SK-N-DZ (cell line): ENCODE measurements at regions not wholly inside any gene's neighbourhood (a gene's known extent, or its start where the extent isn't known, plus 50 kb on each side); places are given as distances from the start of the nearest gene placed in this dataset.

Source experiments
- DNase-seq: peaks from one replicate; pipeline ENCODE4 v3.0.0-alpha.2; 2015; ENCODE audit warnings: low spot score

DNA sequence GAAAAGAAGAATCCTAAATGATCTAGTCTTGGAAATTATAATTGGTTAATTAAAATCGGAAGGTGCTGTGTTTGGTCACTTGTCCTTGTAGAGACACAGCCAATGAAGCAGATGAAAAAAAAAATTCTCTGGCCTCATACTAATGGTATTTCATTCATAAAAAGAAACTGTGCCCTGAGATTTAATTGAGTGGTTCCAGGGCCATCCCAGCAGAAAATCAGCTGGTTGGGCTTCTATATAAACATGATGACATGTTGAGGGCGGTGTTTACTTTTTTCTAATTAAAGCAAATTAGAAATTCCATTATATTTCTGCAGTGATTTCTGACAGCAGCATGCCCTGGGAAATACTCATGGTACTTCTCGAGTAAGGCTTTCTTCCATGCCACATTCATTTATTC lies 191.9 kb upstream of the KCNJ16 start:
- DNase-seq = no peak

DNA sequence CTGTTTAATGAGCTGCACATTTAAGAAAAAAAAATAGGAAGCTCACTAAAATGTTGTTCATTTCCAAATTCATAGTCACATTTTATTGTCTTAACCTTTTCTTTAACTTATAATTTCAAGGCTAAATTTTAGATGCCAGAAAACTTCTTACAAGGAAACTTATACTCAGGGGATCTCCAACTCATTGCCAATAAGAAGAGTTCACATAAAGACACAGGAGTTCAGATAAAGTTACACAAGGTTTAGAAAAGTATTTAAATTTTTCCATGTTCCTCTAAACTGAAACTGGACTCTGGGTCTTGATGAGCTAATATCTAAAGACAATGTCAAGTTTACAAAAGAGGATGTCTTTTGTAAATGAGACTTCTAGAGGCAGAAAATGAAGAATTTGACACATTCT lies 190.7 kb upstream of the KCNJ16 start:
- no peak for DNase-seq

DNA sequence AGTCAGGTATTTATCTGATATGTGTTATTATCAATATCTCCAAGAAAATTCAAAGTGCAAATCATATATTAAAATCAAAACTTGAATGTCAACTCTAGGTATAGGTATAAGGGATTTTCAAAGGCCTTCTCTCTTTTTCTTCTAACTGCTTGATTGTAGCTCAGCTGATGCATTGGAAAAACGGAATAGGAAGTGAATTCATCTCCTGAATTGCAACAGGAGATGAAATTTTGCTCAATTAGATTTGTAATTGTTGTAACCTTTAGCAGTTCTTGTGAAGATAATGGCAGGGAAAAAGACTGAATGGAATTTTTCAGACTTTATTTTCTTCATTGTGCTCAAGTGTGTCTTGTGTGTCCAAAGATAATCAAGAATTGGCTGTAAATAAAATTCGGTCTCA lies 190.2 kb upstream of the KCNJ16 start:
- DNase-seq = no peak

DNA sequence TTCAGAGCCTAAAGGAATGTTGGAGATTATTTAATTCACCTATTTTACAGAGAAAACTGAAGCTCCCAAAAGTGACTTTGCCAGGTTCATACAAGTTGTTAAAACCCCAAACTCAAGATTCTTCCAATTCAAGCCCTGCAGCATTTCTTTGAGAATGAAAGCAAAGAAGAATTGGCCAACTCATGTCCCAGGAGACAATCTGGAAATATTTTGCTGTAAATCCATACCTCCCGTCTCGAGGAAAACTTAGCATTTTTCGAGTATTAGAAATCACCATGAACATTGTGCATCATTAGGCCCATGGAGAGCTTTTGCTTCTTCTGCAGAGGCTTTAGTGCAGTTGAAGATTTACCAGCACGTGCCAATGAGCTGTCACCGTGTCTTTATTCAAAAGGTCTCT lies 176.4 kb upstream of the KCNJ16 start:
- DNase-seq = no peak

DNA sequence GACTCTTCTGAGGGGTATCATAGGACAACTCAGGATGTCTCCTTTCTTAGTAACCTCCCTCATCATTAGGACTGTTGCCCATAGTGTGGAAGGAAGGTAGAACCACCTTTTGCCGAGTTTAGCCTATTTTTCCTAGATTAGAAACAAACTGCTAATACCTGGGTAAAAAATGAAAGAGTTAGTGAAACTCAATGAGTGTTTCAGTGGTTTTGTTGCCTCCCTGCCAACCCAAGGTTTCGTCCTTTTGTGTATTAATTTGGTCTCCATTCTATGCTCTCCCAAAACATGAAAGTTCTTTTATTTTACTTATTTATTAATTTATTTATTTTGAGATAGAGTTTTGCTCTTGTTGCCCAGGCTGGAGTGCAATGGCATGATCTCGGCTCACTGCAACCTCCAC lies 174.9 kb upstream of the KCNJ16 start:
- DNase-seq = no peak

DNA sequence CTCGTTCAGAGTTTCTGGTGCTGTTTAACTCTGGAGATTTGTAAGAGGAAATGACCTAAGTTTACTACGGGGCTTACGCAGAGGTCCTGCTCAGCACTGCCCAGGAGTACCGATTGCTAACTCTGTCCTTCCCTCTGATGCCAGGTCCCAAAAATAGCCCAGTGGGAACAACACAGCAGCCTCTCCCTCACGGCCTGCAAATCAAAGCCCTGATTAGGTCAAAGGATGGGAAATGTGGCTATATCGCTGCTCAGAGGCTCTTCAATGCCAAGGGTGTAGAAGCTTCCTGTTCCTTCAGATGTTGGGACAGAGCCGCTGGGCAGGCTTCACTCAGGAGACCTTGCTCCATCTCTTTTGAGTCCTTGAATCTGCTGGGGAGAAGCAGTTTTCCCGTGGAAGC lies 174.2 kb upstream of the KCNJ16 start:
- no peak for DNase-seq

DNA sequence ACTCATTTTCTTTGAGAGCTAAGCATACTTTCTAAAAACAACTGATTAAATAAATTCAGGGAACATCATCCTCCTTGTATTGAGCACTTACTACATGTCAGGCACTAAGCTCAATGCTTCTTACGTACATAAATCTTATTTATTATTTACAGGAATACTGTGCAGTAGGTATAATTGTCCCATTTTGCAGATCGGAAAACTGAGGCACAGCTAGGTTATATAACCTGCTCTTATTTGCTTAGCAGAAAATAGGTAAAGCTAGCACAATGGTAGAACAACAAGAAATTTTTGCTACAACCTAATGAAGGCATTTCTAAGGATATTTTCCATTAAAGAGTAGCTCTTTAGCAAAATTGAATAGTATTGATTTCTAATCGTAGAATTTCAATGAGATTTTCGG lies 168.7 kb upstream of the KCNJ16 start:
- DNase-seq = no peak

DNA sequence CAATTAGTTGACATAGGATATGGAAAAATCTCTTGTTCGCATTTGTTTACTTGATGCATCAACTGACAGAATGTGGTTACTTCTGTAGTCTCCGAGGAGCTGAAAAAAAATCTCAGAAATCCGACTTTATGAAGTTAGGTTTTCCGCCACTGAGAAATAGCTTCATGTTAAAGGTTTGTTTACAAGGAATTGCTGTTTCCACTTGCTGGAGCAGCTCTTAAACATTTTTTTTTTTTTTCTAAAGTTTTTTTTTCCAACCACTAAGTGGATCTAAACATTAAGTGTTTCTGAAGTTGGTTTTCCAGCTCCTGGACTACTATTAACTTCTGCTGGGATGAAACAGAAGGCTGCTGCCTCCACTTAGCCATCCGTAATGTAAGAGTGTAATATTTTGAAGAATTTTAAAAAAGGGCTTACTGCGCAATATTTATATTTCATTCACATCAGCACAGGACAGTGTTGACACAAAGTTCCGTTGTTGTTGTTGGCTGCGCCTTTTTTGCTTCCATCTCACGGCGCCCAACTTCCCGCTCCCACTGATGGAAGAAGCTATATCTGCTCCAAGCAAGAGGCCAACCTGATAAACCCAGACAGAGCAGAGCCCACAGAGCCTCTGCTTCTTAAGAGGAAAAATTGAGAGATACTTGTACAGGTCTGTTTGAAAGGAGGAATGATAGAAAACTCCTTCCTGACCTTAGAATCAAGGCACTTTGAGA lies 167.7 kb upstream of the KCNJ16 start:
- DNase-seq = no peak

DNA sequence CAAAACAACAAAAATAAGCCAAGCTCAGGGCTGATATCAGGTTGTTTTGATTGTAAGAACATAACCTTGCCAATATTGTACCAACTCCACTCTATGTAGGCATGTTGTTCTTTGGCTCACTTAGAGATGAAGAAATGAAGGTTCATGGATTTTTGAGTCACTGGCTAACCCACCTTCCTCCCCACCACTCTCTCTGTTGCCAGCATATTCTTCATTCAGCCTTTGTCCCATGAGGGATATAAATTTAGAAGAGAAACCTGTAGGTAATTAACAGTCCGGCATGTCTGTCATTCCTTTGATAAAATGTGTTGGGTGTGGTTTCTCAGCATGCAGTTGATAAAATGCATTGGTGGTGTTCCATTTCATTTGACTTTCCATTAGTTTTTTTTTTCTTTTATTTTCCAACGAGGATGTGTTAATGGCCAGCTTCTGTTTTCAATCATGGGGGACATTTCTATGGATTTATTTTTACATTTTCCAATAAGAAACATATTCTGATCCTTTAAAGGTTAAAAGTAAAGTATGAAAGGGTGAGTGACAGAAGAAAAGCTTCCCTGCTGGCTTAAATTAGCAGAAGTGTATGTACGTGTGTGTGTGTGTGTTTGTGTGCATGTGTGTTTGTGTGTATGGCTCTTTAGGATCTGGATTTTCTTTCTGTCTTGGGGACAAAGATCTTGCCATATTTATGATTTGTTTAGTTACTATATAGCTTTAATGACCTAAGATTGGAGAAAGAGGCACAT lies 166.2 kb upstream of the KCNJ16 start:
- no peak for DNase-seq

DNA sequence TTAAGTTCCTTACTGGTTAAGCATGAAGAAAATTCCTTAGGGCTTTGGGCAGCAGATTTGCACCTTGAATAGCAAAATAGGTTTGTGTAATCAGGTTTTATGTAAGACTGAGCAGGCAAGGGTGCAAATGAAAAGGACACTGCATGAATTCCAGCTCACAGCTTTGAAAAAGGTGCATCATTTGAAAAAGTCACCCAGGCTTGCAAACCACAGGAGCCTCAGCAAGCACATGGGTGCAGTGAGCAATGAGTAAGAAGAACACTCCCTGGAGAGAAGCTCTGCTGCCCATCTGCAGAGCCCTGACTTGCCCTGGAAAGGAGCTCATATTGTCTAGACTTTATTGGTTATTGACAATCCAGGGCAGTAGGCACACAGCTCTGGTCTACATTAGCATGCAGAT lies 165.6 kb upstream of the KCNJ16 start:
- no peak for DNase-seq

DNA sequence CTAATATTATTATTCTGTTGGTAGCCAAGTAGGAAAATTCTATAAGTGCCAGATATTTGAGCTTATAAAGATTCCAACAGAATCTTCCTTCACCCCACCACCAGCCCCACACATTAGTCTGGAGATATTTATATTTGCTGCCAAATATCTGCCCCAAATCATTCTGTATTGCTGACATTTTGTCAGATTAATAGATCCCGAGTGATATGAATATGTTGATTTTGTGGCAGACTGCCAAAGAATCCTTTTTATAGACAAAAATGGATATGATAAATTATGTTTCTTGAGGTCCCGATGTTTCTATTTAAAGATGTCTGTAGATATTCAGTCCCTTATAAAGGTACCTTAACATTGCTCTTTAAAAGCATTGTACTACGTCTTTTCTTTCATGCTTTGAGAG lies 162.2 kb upstream of the KCNJ16 start:
- no peak for DNase-seq

DNA sequence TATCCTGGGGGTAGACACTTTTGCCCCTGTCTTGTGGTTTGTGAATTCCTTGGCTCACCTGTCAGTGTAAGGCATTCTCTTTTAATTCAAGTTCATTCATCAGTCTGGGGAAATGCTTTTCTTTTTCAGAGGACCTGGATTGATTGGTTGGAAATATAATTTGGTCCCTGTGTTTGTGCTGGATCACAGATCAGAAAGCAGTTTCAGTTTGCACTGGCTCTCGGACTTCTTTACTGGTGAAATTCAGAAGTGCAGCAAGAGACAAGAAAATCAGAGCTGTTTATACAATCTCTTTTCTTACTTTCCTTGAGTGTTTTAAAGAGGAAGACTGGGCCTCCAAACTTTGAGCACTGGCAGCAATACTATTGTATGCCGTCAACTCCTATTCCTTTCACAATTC lies 161.8 kb upstream of the KCNJ16 start:
- DNase-seq = no peak

DNA sequence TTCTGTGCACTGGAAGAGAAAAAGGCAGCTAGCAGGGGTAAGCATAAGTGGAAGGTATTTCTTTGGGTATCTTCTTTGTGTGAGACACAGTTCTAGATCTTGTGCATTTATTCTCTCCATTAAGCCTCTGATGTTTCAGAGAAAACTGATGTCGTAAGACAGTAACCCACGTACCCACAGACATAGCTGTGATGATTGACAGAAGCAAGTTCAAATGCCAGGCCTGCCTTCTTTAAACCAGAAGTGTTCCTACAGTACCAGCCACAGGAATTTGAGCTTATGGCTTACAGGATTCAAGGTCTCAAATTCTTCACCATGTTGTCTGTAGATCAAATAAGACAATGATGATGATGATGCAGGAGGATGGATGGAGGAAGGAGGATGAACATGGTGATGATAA lies 161.4 kb upstream of the KCNJ16 start:
- DNase-seq = no peak

DNA sequence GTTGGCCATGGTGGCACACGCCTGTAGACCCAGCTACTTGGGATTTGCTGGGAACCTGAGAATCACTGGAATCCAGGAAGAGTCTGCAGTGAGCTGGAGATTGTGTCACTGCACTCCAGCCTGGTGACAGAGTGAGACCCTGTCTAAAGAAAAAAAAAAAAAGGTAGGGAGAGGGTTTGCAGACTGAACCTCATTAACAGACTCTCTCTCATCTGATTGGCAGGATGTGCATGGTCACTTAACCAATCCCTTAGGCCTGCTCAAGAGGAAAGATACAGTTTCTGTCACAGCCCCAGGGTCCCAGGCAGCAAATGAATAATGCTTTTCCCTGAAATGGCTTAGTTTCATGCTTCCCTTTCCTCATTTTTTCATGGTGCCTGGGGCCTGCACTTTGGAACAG lies 160.5 kb upstream of the KCNJ16 start:
- no peak for DNase-seq

DNA sequence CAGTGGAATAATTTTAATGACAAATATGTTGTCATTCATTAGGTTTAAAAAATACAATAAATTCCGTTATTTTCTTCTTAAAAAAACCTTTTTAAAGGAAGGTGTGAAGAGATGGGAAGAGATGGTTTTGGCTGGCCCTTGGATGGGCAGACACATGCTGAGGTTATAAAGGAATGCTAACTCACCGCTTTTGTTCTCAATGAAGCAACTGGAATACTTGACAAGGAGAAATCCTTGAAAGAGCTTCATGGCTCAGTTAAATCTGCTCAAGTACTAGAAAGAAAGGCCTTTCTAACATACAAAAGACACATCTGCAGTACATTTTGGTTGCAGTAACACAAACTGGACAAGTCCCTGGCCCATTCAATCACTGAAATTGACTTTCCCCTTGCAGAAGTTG lies 158.3 kb upstream of the KCNJ16 start:
- DNase-seq = no peak

DNA sequence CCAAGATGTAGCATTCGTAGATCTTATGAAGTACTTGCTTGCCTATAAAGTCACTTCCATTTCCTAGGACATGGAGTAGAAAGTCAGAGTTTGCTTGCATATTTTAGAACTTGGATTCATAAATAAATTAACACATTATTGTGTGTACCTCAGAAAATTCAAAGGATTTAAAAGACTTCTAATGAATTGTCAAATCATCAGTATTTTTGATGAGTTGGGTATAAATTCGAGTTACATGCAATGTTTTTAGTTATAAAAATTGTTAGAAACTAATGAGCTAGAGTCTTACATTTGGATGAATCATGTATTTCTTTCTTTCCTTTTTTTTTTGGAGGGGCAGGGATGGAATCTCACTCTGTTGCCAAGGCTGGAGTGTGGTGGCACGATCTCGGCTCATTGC lies 156.9 kb upstream of the KCNJ16 start:
- DNase-seq = no peak

DNA sequence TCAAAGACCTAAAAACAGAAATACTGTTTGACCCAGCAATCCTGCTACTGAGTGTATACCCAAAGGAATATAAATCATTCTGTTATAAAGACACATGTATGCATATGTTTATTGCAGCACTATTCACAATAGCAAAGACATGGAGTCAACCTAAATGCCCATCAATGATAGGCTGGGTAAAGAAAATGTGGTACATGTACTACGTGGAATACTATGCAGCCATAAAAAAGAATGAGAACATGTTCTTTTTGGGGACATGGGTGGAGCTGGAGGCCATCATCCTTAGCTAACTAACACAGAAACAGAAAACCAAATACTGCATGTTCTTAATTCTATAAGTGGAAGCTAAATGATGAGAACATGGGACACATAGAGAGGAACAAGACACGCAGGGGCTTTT lies 155.2 kb upstream of the KCNJ16 start:
- DNase-seq = no peak

DNA sequence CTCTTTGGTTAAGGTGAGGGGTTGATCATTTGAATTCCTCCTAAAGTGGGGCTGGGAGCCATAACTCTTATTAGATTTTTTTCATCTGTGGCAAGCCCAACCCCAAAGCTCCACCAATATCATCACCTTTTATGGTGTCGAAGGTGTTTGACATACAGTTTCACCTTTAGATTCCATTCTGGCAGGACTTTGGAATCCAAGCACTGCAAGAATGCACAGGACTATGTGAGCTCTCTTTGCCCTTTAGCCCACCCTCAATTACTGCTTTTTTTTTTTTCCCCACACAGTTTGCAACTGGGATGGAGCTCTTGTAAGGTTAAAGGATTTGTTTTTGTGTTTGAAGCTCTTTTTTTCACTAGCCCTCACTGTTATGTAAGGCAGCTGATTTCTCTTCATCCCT lies 154.0 kb upstream of the KCNJ16 start:
- no peak for DNase-seq

DNA sequence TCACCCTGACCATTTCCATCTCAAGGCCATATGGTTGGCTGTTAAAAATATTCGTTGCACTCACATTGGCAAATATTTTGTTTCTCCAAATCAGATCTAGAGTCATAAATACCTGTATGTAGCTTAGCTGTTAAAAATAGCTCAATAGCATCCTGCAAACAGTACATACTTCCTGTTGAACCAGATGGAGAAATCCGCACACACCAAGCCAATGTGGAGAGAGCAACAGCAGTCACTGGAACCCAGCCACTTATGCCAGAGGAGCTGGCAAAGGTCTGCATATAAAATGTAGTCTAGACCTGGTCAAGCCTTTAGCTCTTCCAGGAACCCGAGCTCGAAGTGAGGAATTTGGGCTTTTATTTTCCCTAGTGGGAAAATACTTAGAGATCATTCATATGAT lies 146.4 kb upstream of the KCNJ16 start:
- DNase-seq = no peak

DNA sequence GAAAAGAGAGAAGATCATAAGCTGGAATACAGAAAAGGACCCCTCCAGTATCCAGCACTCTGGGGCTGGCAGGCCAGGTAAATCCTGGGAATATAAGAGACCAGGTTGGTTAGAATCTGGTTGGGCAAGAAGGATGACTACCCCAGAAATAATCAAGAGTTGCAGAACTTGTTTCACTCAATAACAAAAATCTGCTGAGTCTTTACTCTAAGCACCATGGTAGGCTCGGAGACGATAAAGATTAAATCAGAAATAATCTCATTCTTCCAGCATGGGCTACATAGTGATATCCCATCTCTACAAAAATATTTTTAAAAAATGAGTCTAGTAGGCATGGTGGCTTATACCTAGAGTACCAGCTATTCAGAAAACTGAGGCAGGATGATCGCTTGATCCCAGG lies 138.0 kb upstream of the KCNJ16 start:
- DNase-seq = no peak

DNA sequence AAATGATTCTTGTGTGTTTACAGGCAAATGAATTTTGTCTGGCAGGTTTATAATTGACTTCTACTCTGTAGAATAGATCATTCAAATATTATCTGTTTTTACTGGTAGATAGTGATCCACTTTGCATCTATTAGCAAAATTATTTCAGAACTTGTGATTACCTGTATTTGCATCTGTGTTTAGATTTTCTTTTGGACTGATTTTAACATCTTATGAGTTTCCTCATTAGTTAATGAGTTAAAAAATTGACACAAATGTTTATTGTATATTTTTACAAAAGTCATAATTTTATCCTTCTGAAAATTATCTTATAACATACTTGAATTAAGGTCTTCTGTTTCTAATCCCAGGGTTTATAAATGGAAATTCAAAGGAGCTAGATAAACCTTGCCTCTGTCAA lies 132.0 kb upstream of the KCNJ16 start:
- DNase-seq = no peak

DNA sequence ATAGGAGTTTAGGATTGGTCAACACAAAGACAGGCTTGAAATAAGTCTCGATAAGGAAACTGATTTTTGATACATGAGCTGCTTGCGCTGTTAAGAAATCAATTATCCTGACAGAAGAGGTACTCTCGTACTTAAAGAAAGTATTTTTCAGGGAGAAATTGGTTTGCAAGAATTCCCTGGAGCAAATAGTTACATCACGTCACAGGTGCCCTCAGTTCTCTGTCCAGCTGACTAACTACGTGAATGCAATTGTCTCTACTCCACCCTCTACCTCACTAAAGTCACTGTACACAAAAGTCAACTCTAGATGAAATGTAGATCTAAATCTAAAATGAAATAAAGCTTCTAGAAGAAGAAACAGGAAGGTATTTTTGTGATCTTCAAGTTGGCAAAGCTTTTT lies 130.6 kb upstream of the KCNJ16 start:
- no peak for DNase-seq

DNA sequence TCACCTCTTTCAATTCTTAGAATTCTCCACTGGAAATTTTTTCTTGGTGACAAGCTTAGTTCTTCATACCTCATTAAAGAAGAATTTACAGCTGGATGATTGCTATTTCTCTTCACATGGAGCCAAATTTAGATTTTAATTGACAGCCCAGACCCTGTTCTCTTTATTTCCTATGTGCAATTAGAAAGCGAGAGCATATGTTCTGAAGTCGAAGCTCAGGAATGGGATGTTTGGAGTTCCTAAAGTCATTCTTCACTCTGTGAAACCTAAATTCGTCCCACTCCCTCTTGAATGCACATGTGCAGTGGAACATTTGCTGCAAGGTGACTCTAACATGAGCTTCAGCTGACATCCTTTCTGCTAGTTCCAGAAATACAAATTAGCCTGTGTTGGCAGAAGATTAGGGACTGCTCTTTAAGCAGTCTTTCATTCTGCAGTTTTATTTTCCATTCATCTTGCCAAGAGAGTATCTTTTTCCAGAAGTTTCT lies 129.3 kb upstream of the KCNJ16 start:
- no peak for DNase-seq
